Astrocyte of the spinal cord (primary cell): ENCODE measurements at regions not wholly inside any gene's neighbourhood (a gene's known extent, or its start where the extent isn't known, plus 50 kb on each side); places are given as distances from the start of the nearest gene placed in this dataset.

Experiments used
- DNase-seq: peaks from one replicate; pipeline ENCODE4 v3.0.0; 2011; ENCODE audit warnings: low read depth, low spot score
- H3K4me3 ChIP-seq: 2 replicates; pipeline ENCODE4 v1.5.1; 2011; ENCODE audit warnings: low read depth, mild to moderate bottlenecking, low read length, moderate library complexity
- CTCF ChIP-seq: IDR thresholded peaks from 2 replicates; pipeline ENCODE4 v1.5.1; 2012; ENCODE audit warnings: low read depth, mild to moderate bottlenecking, low read length, inconsistent platforms
- in situ Hi-C: cut with HindIII; loops from 2 replicates; pipeline ENCODE4 v1.10.0; 2017; ENCODE audit warnings: low sequenced_read_pairs

GRCh38 chr6:134510920-134511319 lies 193.0 kb upstream of the SGK1 start:
- no peak overlapping the region for H3K4me3 ChIP-seq
- no peak for TF ChIP-seq CTCF
- DNase-seq = no peak
- in situ Hi-C loops = no loop called here

- no peak for TF ChIP-seq CTCF
- in situ Hi-C loops = no loop called here
- DNase-seq = no peak
- no peak overlapping the region for H3K4me3 ChIP-seq
Observed at GRCh38 chr6:134510142-134510541, 192.2 kb upstream of the SGK1 start.

GRCh38 chr6:134508862-134509498 lies 191.1 kb upstream of the SGK1 start:
- in situ Hi-C loops = no loop called here
- no peak overlapping the region for H3K4me3 ChIP-seq
- DNase-seq = no peak
- no peak for TF ChIP-seq CTCF

GRCh38 chr6:134506162-134506561 lies 188.2 kb upstream of the SGK1 start:
- no peak overlapping the region for H3K4me3 ChIP-seq
- in situ Hi-C loops = no loop called here
- DNase-seq = no peak
- TF ChIP-seq CTCF = no peak

- DNase-seq = no peak
- in situ Hi-C loops = no loop called here
- H3K4me3 ChIP-seq = no peak overlapping the region
- no peak for TF ChIP-seq CTCF
Observed at GRCh38 chr6:134503585-134504281, 185.8 kb upstream of the SGK1 start.

- in situ Hi-C loops = no loop called here
- DNase-seq = no peak
Observed at GRCh38 chr6:134502614-134503549, 185.0 kb upstream of the SGK1 start.

More at GRCh38 chr6:134502614-134503549, 185.0 kb upstream of the SGK1 start:
- no peak for TF ChIP-seq CTCF
- H3K4me3 ChIP-seq = no peak overlapping the region
